Hematopoietic multipotent progenitor cell (in vitro differentiated cells): ENCODE measurements at regions not wholly inside any gene's neighbourhood (a gene's known extent, or its start where the extent isn't known, plus 50 kb on each side); places are given as distances from the start of the nearest gene placed in this dataset.

Experiments
- DNase-seq, 3 donors: peaks; one replicate each; pipeline ENCODE4 v3.0.0-alpha.2; 2011 to 2015; ENCODE audit warnings: low read depth in 2 of 3, low spot score in 2 of 3

- no peak for DNase-seq
Measured at GRCh38 chr11:29373725-29374124, 643.1 kb downstream of the KCNA4 start.

GRCh38 chr11:29368126-29368525 lies 648.7 kb downstream of the KCNA4 start:
- DNase-seq: no peak

- no peak for DNase-seq
Measured at GRCh38 chr11:29364006-29364405, 652.8 kb downstream of the KCNA4 start.

- no peak for DNase-seq
Measured at GRCh38 chr11:29361369-29361768, 655.5 kb downstream of the KCNA4 start.

GRCh38 chr11:29353833-29354232 lies 663.0 kb downstream of the KCNA4 start:
- no peak for DNase-seq

GRCh38 chr11:29352273-29352795 lies 664.5 kb downstream of the KCNA4 start:
- DNase-seq: no peak

- no peak for DNase-seq
Measured at GRCh38 chr11:29351301-29351873, 665.4 kb downstream of the KCNA4 start.

- peak in 2 of 3 donors; percentile 11 to 34 for DNase-seq
Measured at GRCh38 chr11:29343465-29344333, 673.1 kb downstream of the KCNA4 start.

GRCh38 chr11:29336727-29337575 lies 679.9 kb downstream of the KCNA4 start:
- DNase-seq: no peak

GRCh38 chr11:29334776-29335130 lies 682.1 kb downstream of the KCNA4 start:
- no peak for DNase-seq

GRCh38 chr11:29333993-29334775 lies 682.6 kb downstream of the KCNA4 start:
- peak in 1 of 3 donors; percentile 27 for DNase-seq

GRCh38 chr11:29331451-29332010 lies 685.3 kb downstream of the KCNA4 start:
- no peak for DNase-seq

- no peak for DNase-seq
Measured at GRCh38 chr11:29328961-29329441, 687.8 kb downstream of the KCNA4 start.

- DNase-seq: no peak
Measured at GRCh38 chr11:29327891-29328290, 688.9 kb downstream of the KCNA4 start.

- DNase-seq: no peak
Measured at GRCh38 chr11:29326757-29327156, 690.1 kb downstream of the KCNA4 start.

GRCh38 chr11:29324328-29324727 lies 692.5 kb downstream of the KCNA4 start:
- DNase-seq: no peak

GRCh38 chr11:29321293-29322132 lies 695.3 kb downstream of the KCNA4 start:
- DNase-seq: no peak

- DNase-seq: no peak
Measured at GRCh38 chr11:29320196-29320595, 696.6 kb downstream of the KCNA4 start.

- no peak for DNase-seq
Measured at GRCh38 chr11:29319210-29319609, 697.6 kb downstream of the KCNA4 start.
